ENCODE measurements at regions not wholly inside any gene's neighbourhood (a gene's known extent, or its start where the extent isn't known, plus 50 kb on each side); places are given as distances from the start of the nearest gene placed in this dataset.

- TF ChIP-seq CTCF (IDR thresholded peaks at IDR 0.05), result no peak
These were observed 1524.3 kb downstream of the PCDH18 start for GRCh38 chr4:136007991-136008390.

- TF ChIP-seq CTCF (IDR thresholded peaks at IDR 0.05), result no peak
These were observed 1530.0 kb downstream of the PCDH18 start for GRCh38 chr4:136002316-136002715.

DNA sequence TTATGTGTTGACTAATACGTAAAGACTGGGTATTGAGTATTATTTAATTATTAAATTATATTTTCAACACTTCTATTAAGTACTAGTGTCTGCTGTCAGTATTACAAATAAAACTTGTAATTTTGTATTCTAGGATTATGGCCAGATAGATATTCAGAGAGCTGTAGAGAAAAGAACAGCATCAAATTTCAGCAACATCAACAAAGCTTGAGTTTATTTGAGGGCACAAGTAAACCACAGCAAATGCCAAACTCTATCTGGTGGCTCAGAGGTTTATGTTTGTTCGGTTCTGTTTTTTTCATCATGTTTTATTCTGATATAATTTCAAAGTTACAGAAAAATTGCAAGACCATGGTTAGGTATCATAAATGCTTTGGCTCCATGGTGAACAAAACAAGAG lies 1530.5 kb downstream of the PCDH18 start:
- TF ChIP-seq CTCF (IDR thresholded peaks at IDR 0.05), result no peak

- no peak for TF ChIP-seq CTCF (IDR thresholded peaks at IDR 0.05)
These were observed 1532.0 kb downstream of the PCDH18 start for GRCh38 chr4:136000246-136000645.

DNA sequence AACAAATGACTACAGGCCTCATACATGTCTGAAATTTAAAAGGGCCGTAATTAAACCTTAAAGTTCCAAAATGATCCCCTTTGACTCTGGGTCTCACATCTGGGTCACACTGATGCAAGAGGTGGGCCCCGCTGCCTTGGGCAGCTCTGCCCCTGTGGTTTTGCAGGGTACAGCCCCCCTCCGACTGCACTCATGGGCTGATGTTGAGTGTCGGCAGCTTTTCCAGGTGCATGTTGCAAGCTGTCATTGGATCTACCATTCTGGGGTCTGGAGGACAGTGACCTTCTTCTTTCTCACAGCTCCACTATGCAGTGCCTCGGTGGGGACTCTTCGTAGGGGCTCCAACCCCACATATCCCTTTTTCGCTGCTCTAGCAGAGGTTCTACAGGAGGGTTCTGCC lies 1537.9 kb downstream of the PCDH18 start:
- TF ChIP-seq CTCF (IDR thresholded peaks at IDR 0.05), result no peak

- no peak for TF ChIP-seq CTCF (IDR thresholded peaks at IDR 0.05)
These were observed 1555.4 kb downstream of the PCDH18 start for GRCh38 chr4:135976860-135977259.

GRCh38 chr4:135966936-135967335 lies 1565.4 kb downstream of the PCDH18 start:
- TF ChIP-seq CTCF (IDR thresholded peaks at IDR 0.05), result no peak

DNA sequence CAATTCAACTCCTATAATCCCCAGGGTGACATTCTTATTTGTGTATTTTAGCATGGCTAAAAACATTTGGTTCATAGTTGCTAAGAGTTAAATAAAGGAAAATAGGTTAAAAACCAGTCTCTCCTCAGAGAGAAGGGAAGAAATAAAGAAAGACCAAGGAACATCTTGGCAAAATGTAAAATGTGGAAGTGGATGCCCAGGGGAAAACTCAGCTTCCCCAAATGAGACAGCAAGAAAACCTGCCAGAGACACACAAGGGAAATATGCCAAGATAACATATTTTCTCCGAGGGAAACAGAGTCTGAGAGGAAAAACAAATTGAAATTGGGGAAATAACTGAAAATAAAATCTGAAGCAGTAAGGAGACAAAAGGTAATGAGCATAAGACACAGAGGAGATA lies 1569.3 kb downstream of the PCDH18 start:
- TF ChIP-seq CTCF (IDR thresholded peaks at IDR 0.05), result no peak

Measured in LNCAP (cell line).